Neural cell (in vitro differentiated cells): ENCODE measurements at regions not wholly inside any gene's neighbourhood (a gene's known extent, or its start where the extent isn't known, plus 50 kb on each side); places are given as distances from the start of the nearest gene placed in this dataset.

Experiments
- POLR2AphosphoS5 ChIP-seq: IDR thresholded peaks from 2 replicates; pipeline ENCODE4 v1.6.1; 2012
- TF ChIP-seq, protein P1 (sequence below): fragments of 450-650 bp; IDR thresholded peaks from 2 replicates; pipeline ENCODE4 v1.5.1; 2014; ENCODE audit warnings: antibody characterized with exemption, mild to moderate bottlenecking, moderate library complexity; ENCODE audit not compliant: poor library complexity, severe bottlenecking

DNA sequence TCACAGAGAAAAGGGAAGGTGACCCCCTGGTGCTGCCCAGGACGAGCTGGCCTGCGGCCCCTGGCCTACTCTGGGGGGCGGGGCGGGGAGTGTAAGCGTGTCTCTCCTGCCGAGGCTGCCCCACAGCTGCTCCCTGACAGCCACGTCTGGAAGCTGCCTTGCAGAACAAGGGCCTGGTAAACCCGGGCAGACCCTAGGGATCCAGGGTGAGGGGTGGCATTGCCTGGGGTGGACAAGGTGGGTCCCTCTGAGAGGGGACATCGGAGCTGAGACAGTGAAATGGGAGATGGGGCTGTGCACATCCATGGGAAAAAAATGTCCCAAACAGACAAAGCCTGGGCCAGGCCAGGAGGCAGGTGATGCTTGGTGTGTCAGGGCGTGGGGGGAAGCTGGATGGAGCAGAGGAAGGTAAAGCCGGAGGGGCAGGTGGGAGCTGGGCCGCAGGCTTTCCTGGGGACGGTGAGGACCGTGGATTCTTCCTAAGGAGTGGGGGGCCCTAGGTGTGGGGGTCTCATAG is 66.0 kb upstream of the HDAC4 start:
- TF ChIP-seq, protein P1, sequence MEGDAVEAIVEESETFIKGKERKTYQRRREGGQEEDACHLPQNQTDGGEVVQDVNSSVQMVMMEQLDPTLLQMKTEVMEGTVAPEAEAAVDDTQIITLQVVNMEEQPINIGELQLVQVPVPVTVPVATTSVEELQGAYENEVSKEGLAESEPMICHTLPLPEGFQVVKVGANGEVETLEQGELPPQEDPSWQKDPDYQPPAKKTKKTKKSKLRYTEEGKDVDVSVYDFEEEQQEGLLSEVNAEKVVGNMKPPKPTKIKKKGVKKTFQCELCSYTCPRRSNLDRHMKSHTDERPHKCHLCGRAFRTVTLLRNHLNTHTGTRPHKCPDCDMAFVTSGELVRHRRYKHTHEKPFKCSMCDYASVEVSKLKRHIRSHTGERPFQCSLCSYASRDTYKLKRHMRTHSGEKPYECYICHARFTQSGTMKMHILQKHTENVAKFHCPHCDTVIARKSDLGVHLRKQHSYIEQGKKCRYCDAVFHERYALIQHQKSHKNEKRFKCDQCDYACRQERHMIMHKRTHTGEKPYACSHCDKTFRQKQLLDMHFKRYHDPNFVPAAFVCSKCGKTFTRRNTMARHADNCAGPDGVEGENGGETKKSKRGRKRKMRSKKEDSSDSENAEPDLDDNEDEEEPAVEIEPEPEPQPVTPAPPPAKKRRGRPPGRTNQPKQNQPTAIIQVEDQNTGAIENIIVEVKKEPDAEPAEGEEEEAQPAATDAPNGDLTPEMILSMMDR: no peak
- TF ChIP-seq POLR2AphosphoS5: no peak
